Liver (tissue), 8 donors: ENCODE measurements at regions not wholly inside any gene's neighbourhood (a gene's known extent, or its start where the extent isn't known, plus 50 kb on each side); places are given as distances from the start of the nearest gene placed in this dataset.

Source experiments
- DNase-seq: peaks from one replicate; pipeline ENCODE4 v3.0.0-alpha.2; 2017; ENCODE audit warnings: low spot score
- H3K27ac ChIP-seq, 2 donors: one replicate each; pipeline ENCODE4 v1.7.0; 2013; ENCODE audit warnings: inconsistent platforms in 2 of 2, low read length in 2 of 2, control low read depth in 1 of 2, low read depth in 1 of 2, mild to moderate bottlenecking in 1 of 2
- H3K27me3 ChIP-seq, 4 donors: one replicate each; pipeline versions ENCODE4 v1.6.1 to v1.7.0; 2013; ENCODE audit warnings: low read length in 3 of 4, inconsistent platforms in 1 of 4, mild to moderate bottlenecking in 1 of 4, moderate library complexity in 1 of 4; ENCODE audit not compliant: control insufficient read depth in 4 of 4, insufficient read depth in 4 of 4
- H3K36me3 ChIP-seq, 4 donors: one replicate each; pipeline versions ENCODE4 v1.6.1 to v1.7.0; 2013; ENCODE audit warnings: low read length in 3 of 4, mild to moderate bottlenecking in 3 of 4, low read depth in 1 of 4, moderate library complexity in 1 of 4; ENCODE audit not compliant: control insufficient read depth in 4 of 4, insufficient read depth in 3 of 4
- H3K4me1 ChIP-seq, 4 donors: one replicate each; pipeline versions ENCODE4 v1.6.1 to v1.7.0; 2013; ENCODE audit warnings: low read length in 3 of 4, mild to moderate bottlenecking in 3 of 4, moderate library complexity in 1 of 4; ENCODE audit not compliant: control insufficient read depth in 4 of 4, insufficient read depth in 4 of 4
- H3K4me3 ChIP-seq, 3 donors: one replicate each; pipeline versions ENCODE4 v1.6.1 to v1.7.0; 2013; ENCODE audit warnings: low read length in 3 of 3, control low read depth in 1 of 3, low read depth in 1 of 3, mild to moderate bottlenecking in 1 of 3
- H3K9ac ChIP-seq, 2 donors: one replicate each; pipeline ENCODE4 v1.7.0; 2013; ENCODE audit warnings: low read length in 2 of 2, mild to moderate bottlenecking in 2 of 2, moderate library complexity in 2 of 2, control low read depth in 1 of 2, low read depth in 1 of 2
- H3K9me3 ChIP-seq, 4 donors: one replicate each; pipeline versions ENCODE4 v1.6.1 to v1.7.0; 2013; ENCODE audit warnings: low read length in 3 of 4; ENCODE audit not compliant: control insufficient read depth in 4 of 4
- EGR1 ChIP-seq, 2 donors: IDR thresholded peaks; 2 replicates each; pipeline ENCODE4 v1.6.1; 2016 to 2018; ENCODE audit warnings: antibody characterized with exemption in 2 of 2, low read depth in 2 of 2
- FOXA1 ChIP-seq: IDR thresholded peaks from 2 replicates; pipeline ENCODE4 v1.6.1; 2016; ENCODE audit warnings: antibody characterized with exemption
- FOXA2 ChIP-seq: IDR thresholded peaks from 2 replicates; pipeline ENCODE4 v1.6.1; 2016; ENCODE audit warnings: antibody characterized with exemption
- GABPA ChIP-seq, 2 donors: IDR thresholded peaks in 1 of 2; conservative IDR thresholded peaks in 1 of 2; 2 replicates each; pipeline ENCODE4 v1.6.1; 2016; ENCODE audit warnings: antibody characterized with exemption in 2 of 2, mild to moderate bottlenecking in 1 of 2, moderate library complexity in 1 of 2
- HNF4A ChIP-seq, 2 donors: conservative IDR thresholded peaks; 2 replicates each; pipeline ENCODE4 v1.6.1; 2016; ENCODE audit warnings: antibody characterized with exemption in 2 of 2, mild to moderate bottlenecking in 2 of 2
- HNF4G ChIP-seq: IDR thresholded peaks from 2 replicates; pipeline ENCODE4 v1.6.1; 2016; ENCODE audit warnings: antibody characterized with exemption
- JUND ChIP-seq, 2 donors: IDR thresholded peaks; 2 replicates each; pipeline ENCODE4 v1.6.1; 2016; ENCODE audit warnings: antibody characterized with exemption in 2 of 2
- NR2F2 ChIP-seq: IDR thresholded peaks from 2 replicates; pipeline ENCODE4 v1.6.1; 2016; ENCODE audit warnings: antibody characterized with exemption
- RAD21 ChIP-seq, 2 donors: IDR thresholded peaks; 2 replicates each; pipeline ENCODE4 v1.6.1; 2016; ENCODE audit warnings: antibody characterized with exemption in 2 of 2, mild to moderate bottlenecking in 2 of 2
- RXRA ChIP-seq, 2 donors: IDR thresholded peaks; 2 replicates each; pipeline ENCODE4 v1.6.1; 2017 to 2018; ENCODE audit warnings: antibody characterized with exemption in 2 of 2, mild to moderate bottlenecking in 1 of 2
- SP1 ChIP-seq: IDR thresholded peaks from 2 replicates; pipeline ENCODE4 v1.6.1; 2018; ENCODE audit warnings: antibody characterized with exemption, mild to moderate bottlenecking
- TAF1 ChIP-seq: conservative IDR thresholded peaks from 2 replicates; pipeline ENCODE4 v1.6.1; 2016; ENCODE audit warnings: antibody characterized with exemption, mild to moderate bottlenecking
- YY1 ChIP-seq: IDR thresholded peaks from 2 replicates; pipeline ENCODE4 v1.6.1; 2016; ENCODE audit warnings: antibody characterized with exemption, mild to moderate bottlenecking
- WGBS: extraction: QIAGEN DNeasy Blood & Tissue Kit; methylation state at CpG from one replicate; pipeline ENCODE4 v1.1.7; 2013; 5-methylcytosine and 5-hydroxymethylcytosine counted together
- TF ChIP-seq, protein P1 (sequence below): IDR thresholded peaks from 2 replicates; pipeline ENCODE4 v1.6.1; 2016; ENCODE audit warnings: antibody characterized with exemption
- TF ChIP-seq, protein P2 (sequence below): IDR thresholded peaks from 2 replicates; pipeline ENCODE4 v1.6.1; 2016; ENCODE audit warnings: antibody characterized with exemption
- TF ChIP-seq, protein P3 (sequence below): IDR thresholded peaks from 2 replicates; pipeline ENCODE4 v1.6.1; 2016; ENCODE audit warnings: antibody characterized with exemption
- TF ChIP-seq, protein P4 (sequence below): IDR thresholded peaks from 2 replicates; pipeline ENCODE4 v1.6.1; 2016; ENCODE audit warnings: antibody characterized with exemption, mild to moderate bottlenecking
- TF ChIP-seq, protein P5 (sequence below): fragments of 150-350 bp; IDR thresholded peaks from 2 replicates; pipeline ENCODE4 v1.5.1; 2017; ENCODE audit warnings: improper control_type of control experiment, low read depth, low read length; ENCODE audit not compliant: missing input control
- donor health status: healthy.
- donor health status: healthy.
- donor health status: healthy.
- donor health status: healthy.
- donor health status: healthy.

DNA sequence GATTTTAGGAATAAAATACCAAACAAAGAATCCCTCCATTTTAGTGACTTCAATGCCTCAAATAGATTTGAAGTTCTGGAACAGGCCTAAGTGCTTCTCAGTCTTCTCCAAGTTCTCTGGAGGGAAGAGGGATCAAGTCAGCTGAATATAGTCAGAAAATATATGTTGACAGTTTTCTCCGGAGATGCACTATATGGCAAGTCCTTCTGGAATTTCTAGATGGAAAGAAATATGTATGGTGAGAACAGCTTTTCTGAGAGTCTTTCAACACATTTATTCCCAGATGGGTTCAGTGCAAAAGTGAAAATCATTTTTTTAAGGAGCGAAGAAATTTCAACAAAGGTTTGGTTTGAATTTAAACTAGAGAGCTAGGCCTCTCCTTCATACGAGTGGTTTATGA, 317.4 kb upstream of the SLC30A5 start:
- H3K9me3 ChIP-seq: no peaks in the 10 kb centered on the region
- TF ChIP-seq NR2F2: no peak
- TF ChIP-seq HNF4G: no peak
- TF ChIP-seq RAD21 (IDR thresholded peaks at IDR 0.05): no peak
- no peak for TF ChIP-seq TAF1
- TF ChIP-seq, protein P1, sequence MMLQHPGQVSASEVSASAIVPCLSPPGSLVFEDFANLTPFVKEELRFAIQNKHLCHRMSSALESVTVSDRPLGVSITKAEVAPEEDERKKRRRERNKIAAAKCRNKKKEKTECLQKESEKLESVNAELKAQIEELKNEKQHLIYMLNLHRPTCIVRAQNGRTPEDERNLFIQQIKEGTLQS: no peak
- no peak for TF ChIP-seq RXRA (IDR thresholded peaks at IDR 0.05)
- no peak for TF ChIP-seq JUND (IDR thresholded peaks at IDR 0.05)
- no peak for TF ChIP-seq FOXA1
- no peak for TF ChIP-seq HNF4A (conservative IDR thresholded peaks at IDR 0.05)
- no peak for TF ChIP-seq FOXA2
- TF ChIP-seq, protein P2, sequence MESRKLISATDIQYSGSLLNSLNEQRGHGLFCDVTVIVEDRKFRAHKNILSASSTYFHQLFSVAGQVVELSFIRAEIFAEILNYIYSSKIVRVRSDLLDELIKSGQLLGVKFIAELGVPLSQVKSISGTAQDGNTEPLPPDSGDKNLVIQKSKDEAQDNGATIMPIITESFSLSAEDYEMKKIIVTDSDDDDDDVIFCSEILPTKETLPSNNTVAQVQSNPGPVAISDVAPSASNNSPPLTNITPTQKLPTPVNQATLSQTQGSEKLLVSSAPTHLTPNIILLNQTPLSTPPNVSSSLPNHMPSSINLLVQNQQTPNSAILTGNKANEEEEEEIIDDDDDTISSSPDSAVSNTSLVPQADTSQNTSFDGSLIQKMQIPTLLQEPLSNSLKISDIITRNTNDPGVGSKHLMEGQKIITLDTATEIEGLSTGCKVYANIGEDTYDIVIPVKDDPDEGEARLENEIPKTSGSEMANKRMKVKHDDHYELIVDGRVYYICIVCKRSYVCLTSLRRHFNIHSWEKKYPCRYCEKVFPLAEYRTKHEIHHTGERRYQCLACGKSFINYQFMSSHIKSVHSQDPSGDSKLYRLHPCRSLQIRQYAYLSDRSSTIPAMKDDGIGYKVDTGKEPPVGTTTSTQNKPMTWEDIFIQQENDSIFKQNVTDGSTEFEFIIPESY: no peak
- TF ChIP-seq EGR1 (IDR thresholded peaks at IDR 0.05; ENCODE audit: low read depth in 2 of 2): no peak
- TF ChIP-seq, protein P3, sequence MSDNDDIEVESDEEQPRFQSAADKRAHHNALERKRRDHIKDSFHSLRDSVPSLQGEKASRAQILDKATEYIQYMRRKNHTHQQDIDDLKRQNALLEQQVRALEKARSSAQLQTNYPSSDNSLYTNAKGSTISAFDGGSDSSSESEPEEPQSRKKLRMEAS: no peak
- no peak for TF ChIP-seq SP1
- peaks cover 0 to 2% (median 1%) of the 10 kb centered on the region in 4 donors for H3K4me1 ChIP-seq
- H3K36me3 ChIP-seq: no peaks in the 10 kb centered on the region
- 94% methylated on average over 3 of the region's 3 CpGs for WGBS
- H3K27ac ChIP-seq: no peak overlapping the region
- DNase-seq: no peak
- no peaks in the 10 kb centered on the region for H3K27me3 ChIP-seq
- no peak overlapping the region for H3K9ac ChIP-seq
- H3K4me3 ChIP-seq: no peak overlapping the region

DNA sequence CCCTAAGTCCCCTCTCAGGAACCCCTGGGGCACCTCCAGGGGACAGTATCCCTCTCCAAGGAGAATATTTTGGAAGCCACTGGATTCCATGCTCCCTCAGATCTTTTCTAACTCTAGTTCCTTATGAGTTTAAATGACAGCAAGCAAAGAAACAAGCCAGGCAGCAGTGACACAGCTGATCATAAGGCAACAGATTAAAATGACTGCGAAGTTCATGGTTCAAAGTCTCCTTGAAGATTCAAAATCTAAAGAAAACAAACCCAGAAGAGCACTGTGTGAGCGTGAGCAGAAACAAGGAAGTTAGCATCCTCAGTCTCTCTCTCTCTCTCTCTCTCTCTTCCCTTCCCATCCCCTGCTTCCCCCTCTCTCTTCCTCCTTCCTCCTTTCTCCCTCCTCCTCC, 316.7 kb upstream of the SLC30A5 start:
- peak in 1 of 2 donors; percentile 18 for TF ChIP-seq HNF4A (conservative IDR thresholded peaks at IDR 0.05)
- no peak for TF ChIP-seq TAF1
- TF ChIP-seq NR2F2: no peak

DNA sequence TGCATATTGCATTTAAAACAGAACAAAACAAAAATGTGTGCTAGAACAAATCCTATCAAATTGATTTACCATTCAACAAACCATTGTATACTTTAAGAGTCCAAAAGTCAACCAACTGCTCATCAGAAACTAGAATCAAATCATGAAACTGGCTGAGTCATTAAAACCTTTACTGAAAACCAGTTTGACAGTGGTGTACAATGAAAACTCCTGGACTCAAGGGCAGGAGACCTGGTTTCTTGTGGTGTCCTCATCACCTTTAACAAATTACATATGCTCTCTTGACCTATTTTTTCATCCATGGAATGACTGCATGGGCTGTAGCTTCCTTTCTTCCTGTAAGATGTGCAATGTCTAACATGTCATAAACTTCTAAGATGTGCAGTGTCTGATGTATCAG, 315.3 kb upstream of the SLC30A5 start:
- no peaks in the 10 kb centered on the region for H3K27me3 ChIP-seq
- H3K4me1 ChIP-seq: peaks cover 0 to 4% (median 2%) of the 10 kb centered on the region in 4 donors
- no peak for DNase-seq
- TF ChIP-seq, protein P4, sequence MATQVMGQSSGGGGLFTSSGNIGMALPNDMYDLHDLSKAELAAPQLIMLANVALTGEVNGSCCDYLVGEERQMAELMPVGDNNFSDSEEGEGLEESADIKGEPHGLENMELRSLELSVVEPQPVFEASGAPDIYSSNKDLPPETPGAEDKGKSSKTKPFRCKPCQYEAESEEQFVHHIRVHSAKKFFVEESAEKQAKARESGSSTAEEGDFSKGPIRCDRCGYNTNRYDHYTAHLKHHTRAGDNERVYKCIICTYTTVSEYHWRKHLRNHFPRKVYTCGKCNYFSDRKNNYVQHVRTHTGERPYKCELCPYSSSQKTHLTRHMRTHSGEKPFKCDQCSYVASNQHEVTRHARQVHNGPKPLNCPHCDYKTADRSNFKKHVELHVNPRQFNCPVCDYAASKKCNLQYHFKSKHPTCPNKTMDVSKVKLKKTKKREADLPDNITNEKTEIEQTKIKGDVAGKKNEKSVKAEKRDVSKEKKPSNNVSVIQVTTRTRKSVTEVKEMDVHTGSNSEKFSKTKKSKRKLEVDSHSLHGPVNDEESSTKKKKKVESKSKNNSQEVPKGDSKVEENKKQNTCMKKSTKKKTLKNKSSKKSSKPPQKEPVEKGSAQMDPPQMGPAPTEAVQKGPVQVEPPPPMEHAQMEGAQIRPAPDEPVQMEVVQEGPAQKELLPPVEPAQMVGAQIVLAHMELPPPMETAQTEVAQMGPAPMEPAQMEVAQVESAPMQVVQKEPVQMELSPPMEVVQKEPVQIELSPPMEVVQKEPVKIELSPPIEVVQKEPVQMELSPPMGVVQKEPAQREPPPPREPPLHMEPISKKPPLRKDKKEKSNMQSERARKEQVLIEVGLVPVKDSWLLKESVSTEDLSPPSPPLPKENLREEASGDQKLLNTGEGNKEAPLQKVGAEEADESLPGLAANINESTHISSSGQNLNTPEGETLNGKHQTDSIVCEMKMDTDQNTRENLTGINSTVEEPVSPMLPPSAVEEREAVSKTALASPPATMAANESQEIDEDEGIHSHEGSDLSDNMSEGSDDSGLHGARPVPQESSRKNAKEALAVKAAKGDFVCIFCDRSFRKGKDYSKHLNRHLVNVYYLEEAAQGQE: no peak
- peak in 1 of 2 donors; percentile 68 for TF ChIP-seq RXRA (IDR thresholded peaks at IDR 0.05)
- TF ChIP-seq, protein P3: peak; percentile 12
- TF ChIP-seq TAF1: no peak
- no peak for TF ChIP-seq EGR1 (IDR thresholded peaks at IDR 0.05; ENCODE audit: low read depth in 2 of 2)
- no peak for TF ChIP-seq GABPA (IDR thresholded peaks at IDR 0.05 in 1 of 2, conservative IDR thresholded peaks at IDR 0.05 in 1 of 2)
- TF ChIP-seq, protein P5, sequence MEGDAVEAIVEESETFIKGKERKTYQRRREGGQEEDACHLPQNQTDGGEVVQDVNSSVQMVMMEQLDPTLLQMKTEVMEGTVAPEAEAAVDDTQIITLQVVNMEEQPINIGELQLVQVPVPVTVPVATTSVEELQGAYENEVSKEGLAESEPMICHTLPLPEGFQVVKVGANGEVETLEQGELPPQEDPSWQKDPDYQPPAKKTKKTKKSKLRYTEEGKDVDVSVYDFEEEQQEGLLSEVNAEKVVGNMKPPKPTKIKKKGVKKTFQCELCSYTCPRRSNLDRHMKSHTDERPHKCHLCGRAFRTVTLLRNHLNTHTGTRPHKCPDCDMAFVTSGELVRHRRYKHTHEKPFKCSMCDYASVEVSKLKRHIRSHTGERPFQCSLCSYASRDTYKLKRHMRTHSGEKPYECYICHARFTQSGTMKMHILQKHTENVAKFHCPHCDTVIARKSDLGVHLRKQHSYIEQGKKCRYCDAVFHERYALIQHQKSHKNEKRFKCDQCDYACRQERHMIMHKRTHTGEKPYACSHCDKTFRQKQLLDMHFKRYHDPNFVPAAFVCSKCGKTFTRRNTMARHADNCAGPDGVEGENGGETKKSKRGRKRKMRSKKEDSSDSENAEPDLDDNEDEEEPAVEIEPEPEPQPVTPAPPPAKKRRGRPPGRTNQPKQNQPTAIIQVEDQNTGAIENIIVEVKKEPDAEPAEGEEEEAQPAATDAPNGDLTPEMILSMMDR: no peak
- peak; percentile 18 for TF ChIP-seq HNF4G
- peak; percentile 27 for TF ChIP-seq SP1
- TF ChIP-seq RAD21 (IDR thresholded peaks at IDR 0.05): peak; percentile 5 to 35
- TF ChIP-seq JUND (IDR thresholded peaks at IDR 0.05): peak in 1 of 2 donors; percentile 76
- peak; percentile 74 to 96 for TF ChIP-seq HNF4A (conservative IDR thresholded peaks at IDR 0.05)
- peak; percentile 43 for TF ChIP-seq YY1
- TF ChIP-seq FOXA2: peak; percentile 52
- TF ChIP-seq FOXA1: no peak
- TF ChIP-seq NR2F2: no peak
- TF ChIP-seq, protein P1: no peak

More for the DNA sequence above, 316.7 kb upstream of the SLC30A5 start:
- Histone ChIP-seq H3K36me3 (no peaks in the 10 kb centered on the region), H3K27me3 (no peaks in the 10 kb centered on the region), H3K27ac (no peak overlapping the region), H3K9me3 (no peaks in the 10 kb centered on the region), H3K9ac (no peak overlapping the region), H3K4me1 (peaks cover 0 to 4% (median 2%) of the 10 kb centered on the region in 4 donors), H3K4me3 (no peak overlapping the region)
- no peak for DNase-seq
- WGBS: 67% methylated on average over 2 of the region's 2 CpGs

More for the DNA sequence above, 315.3 kb upstream of the SLC30A5 start:
- Histone ChIP-seq H3K4me3 (no peak overlapping the region), H3K9ac (no peak overlapping the region), H3K9me3 (no peaks in the 10 kb centered on the region), H3K36me3 (no peaks in the 10 kb centered on the region), H3K27ac (no peak overlapping the region)
